HepG2 (cell line): ENCODE measurements at regions not wholly inside any gene's neighbourhood (a gene's known extent, or its start where the extent isn't known, plus 50 kb on each side); places are given as distances from the start of the nearest gene placed in this dataset.

Source experiments
- ATAC-seq: fragments of 200-7000 bp; cut with Tn5 transposase; 3 replicates; pipeline ENCODE4 v1.9.1; 2020; ENCODE audit warnings: mild to moderate bottlenecking, moderate library complexity
- BruUV-seq: library from RNA; stranded (reverse); fragments of 400-500 nt; replicated peaks from 2 replicates; lab custom pipeline; 2021; lab: Mats Ljungman, UMichigan
- CTCF ChIA-PET: fragments of 300-600 bp; formaldehyde crosslinking; extraction: SDS; loops from one replicate; lab custom pipeline; 2021; ENCODE audit warnings: low total read pairs, inconsistent platforms, low intra/inter-chr PET ratio; lab: Yijun Ruan, JAX
- POLR2A ChIA-PET: fragments of 350-600 bp; sonication (Branson Sonifier 250); formaldehyde crosslinking; loops from one replicate; lab custom pipeline; 2020; ENCODE audit warnings: antibody characterized with exemption, inconsistent platforms; lab: Yijun Ruan, JAX
- DNase-seq: peaks from one replicate; pipeline ENCODE4 v3.0.0-alpha.2; 2015; ENCODE audit warnings: low spot score
- FAIRE-seq: peaks from 3 replicates; lab custom pipeline; 2011; peaks lifted over from hg19 to GRCh38; lab: Jason Lieb, UNC
- H2AFZ ChIP-seq: one replicate; pipeline ENCODE4 v1.6.1; 2011; ENCODE audit warnings: low read length, inconsistent platforms
- H3K27ac ChIP-seq: fragments of 300-600 bp; 3 replicates; pipeline ENCODE4 v1.8.0; 2011; ENCODE audit warnings: mixed run types, mild to moderate bottlenecking, mixed read lengths, low read length, inconsistent platforms; ENCODE audit not compliant: insufficient read depth; ENCODE audit errors: extremely low read length
- H3K27me3 ChIP-seq, 2 experiments: fragments of 200-600 bp in 1 of 2; 2 replicates in 1 of 2; 3 replicates in 1 of 2; pipeline versions ENCODE4 v1.6.0 to v1.8.0; 2011; ENCODE audit warnings: low read length in 2 of 2, mild to moderate bottlenecking in 2 of 2, moderate library complexity in 2 of 2, inconsistent platforms in 1 of 2; ENCODE audit not compliant: insufficient read depth in 2 of 2, control insufficient read depth in 1 of 2
- H3K36me3 ChIP-seq, 2 experiments: fragments of 200-600 bp in 1 of 2; replicated peaks in 1 of 2; 2 replicates in 1 of 2; 3 replicates in 1 of 2; pipeline versions ENCODE4 v1.5.1 to v1.8.0; 2011; ENCODE audit warnings: low read length in 2 of 2, inconsistent platforms in 1 of 2; ENCODE audit not compliant: insufficient read depth in 2 of 2, control insufficient read depth in 1 of 2
- H3K4me1 ChIP-seq: 2 replicates; pipeline ENCODE4 v1.5.1; 2012; ENCODE audit warnings: low read length, inconsistent platforms; ENCODE audit not compliant: insufficient read depth
- H3K4me2 ChIP-seq: 2 replicates; pipeline ENCODE4 v1.6.0; 2011; ENCODE audit warnings: low read depth, low read length, inconsistent platforms
- H3K4me3 ChIP-seq, 3 experiments: fragments of 200-600 bp in 1 of 3; sonication (generic), shearing (Covaris generic) in 1 of 3; replicated peaks in 1 of 3; 2 replicates each; pipeline ENCODE4 v1.5.1; 2011 to 2016; ENCODE audit warnings: low read length in 3 of 3, inconsistent platforms in 2 of 3, low read depth in 2 of 3, mild to moderate bottlenecking in 2 of 3, control low read depth in 1 of 3, mixed read lengths in 1 of 3; ENCODE audit not compliant: insufficient read depth in 1 of 3
- H3K79me2 ChIP-seq: one replicate; pipeline ENCODE4 v1.6.1; 2011; ENCODE audit warnings: low read length, inconsistent platforms; ENCODE audit not compliant: insufficient read depth
- H3K9ac ChIP-seq: 2 replicates; pipeline ENCODE4 v1.6.0; 2011; ENCODE audit warnings: mild to moderate bottlenecking, low read depth, low read length, inconsistent platforms; ENCODE audit not compliant: insufficient read depth
- H3K9me3 ChIP-seq: 2 replicates; pipeline ENCODE4 v1.5.1; 2012; ENCODE audit warnings: mild to moderate bottlenecking, low read length
- H4K20me1 ChIP-seq: 2 replicates; pipeline ENCODE4 v1.6.0; 2011; ENCODE audit warnings: inconsistent platforms, mild to moderate bottlenecking, low read length, moderate library complexity; ENCODE audit not compliant: insufficient read depth
- CC2D1A ChIP-seq: sonication (generic); formaldehyde crosslinking; IDR thresholded peaks from 2 replicates; pipeline ENCODE4 v1.8.1; 2023; ENCODE audit warnings: mild to moderate bottlenecking, missing genetic modification reagents
- CCDC6 ChIP-seq: sonication (generic); formaldehyde crosslinking; IDR thresholded peaks from 2 replicates; pipeline ENCODE4 v1.8.1; 2022; ENCODE audit warnings: mild to moderate bottlenecking, missing genetic modification reagents, moderate library complexity
- CREBL2 ChIP-seq: sonication (generic); formaldehyde crosslinking; IDR thresholded peaks from 2 replicates; pipeline ENCODE4 v1.8.1; 2023; ENCODE audit warnings: missing genetic modification reagents, mild to moderate bottlenecking, borderline replicate concordance
- HIVEP1 ChIP-seq: sonication (generic); formaldehyde crosslinking; IDR thresholded peaks from 2 replicates; pipeline ENCODE4 v1.4.0; 2020; ENCODE audit warnings: mild to moderate bottlenecking, missing genetic modification reagents
- KDM5B ChIP-seq: sonication (generic); formaldehyde crosslinking; IDR thresholded peaks from 2 replicates; pipeline ENCODE4 v1.4.0; 2020; ENCODE audit warnings: missing genetic modification reagents, mild to moderate bottlenecking, borderline replicate concordance
- MAF1 ChIP-seq: sonication (generic); formaldehyde crosslinking; IDR thresholded peaks from 2 replicates; pipeline ENCODE4 v1.5.0; 2020; ENCODE audit warnings: missing genetic modification reagents, borderline replicate concordance
- MAFK ChIP-seq, 2 experiments: IDR thresholded peaks in 1 of 2; conservative IDR thresholded peaks in 1 of 2; 2 replicates each; pipeline ENCODE4 v1.6.1; 2011; ENCODE audit warnings: improper control_type of control experiment in 2 of 2, low read length in 2 of 2
- MBD4 ChIP-seq: IDR thresholded peaks from 2 replicates; pipeline ENCODE4 v1.6.1; 2012; ENCODE audit warnings: low read length, inconsistent platforms, borderline replicate concordance
- MIXL1 ChIP-seq: IDR thresholded peaks from 2 replicates; pipeline ENCODE4 v1.6.1; 2016
- NR0B2 ChIP-seq: sonication (generic); formaldehyde crosslinking; IDR thresholded peaks from 2 replicates; pipeline ENCODE4 v1.4.0; 2020; ENCODE audit warnings: mild to moderate bottlenecking, missing genetic modification reagents
- RXRB ChIP-seq: IDR thresholded peaks from 2 replicates; pipeline ENCODE4 v1.6.1; 2016; ENCODE audit warnings: borderline replicate concordance, missing genetic modification reagents, missing compliant biosample characterization
- SIN3B ChIP-seq: fragments of 150-350 bp; IDR thresholded peaks from 2 replicates; pipeline ENCODE4 v1.6.1; 2014; ENCODE audit warnings: low read length
- TEAD3 ChIP-seq: optimal IDR thresholded peaks from 2 replicates; pipeline ENCODE3; 2016; ENCODE audit warnings: borderline replicate concordance
- ZNF138 ChIP-seq: sonication (generic); formaldehyde crosslinking; IDR thresholded peaks from 2 replicates; pipeline ENCODE4 v1.5.0; 2020; ENCODE audit warnings: mild to moderate bottlenecking, low read depth, missing genetic modification reagents
- ZNF619 ChIP-seq: sonication (generic); formaldehyde crosslinking; IDR thresholded peaks from 2 replicates; pipeline ENCODE4 v1.4.0; 2020; ENCODE audit warnings: mild to moderate bottlenecking, missing genetic modification reagents
- ZNF83 ChIP-seq: sonication (generic); formaldehyde crosslinking; IDR thresholded peaks from 2 replicates; pipeline ENCODE4 v1.4.0; 2020; ENCODE audit warnings: missing genetic modification reagents, mild to moderate bottlenecking, borderline replicate concordance
- ZNF879 ChIP-seq: sonication (generic); formaldehyde crosslinking; IDR thresholded peaks from 2 replicates; pipeline ENCODE4 v1.8.1; 2023; ENCODE audit warnings: missing genetic modification reagents
- ZZZ3 ChIP-seq: sonication (generic); formaldehyde crosslinking; IDR thresholded peaks from 2 replicates; pipeline ENCODE4 v1.4.0; 2020; ENCODE audit warnings: missing genetic modification reagents, mild to moderate bottlenecking, borderline replicate concordance
- WGBS: methylation state at CpG from one replicate; pipeline ENCODE4 v1.1.6; 2017; ENCODE audit warnings: low lambda C conversion rate; 5-methylcytosine and 5-hydroxymethylcytosine counted together
- in situ Hi-C: cut with HindIII; loops from 2 replicates; pipeline ENCODE4 v1.10.0; 2017; ENCODE audit warnings: low pct_unique_long_range_greater_than_20kb; ENCODE audit not compliant: extremely low pct_ligation_motif_present
- intact Hi-C: fragments of 100-400 bp; cut with micrococcal nuclease; formaldehyde crosslinking; loops from one replicate; pipeline ENCODE4 v1.10.0; 2022; ENCODE audit not compliant: unreplicated experiment

GRCh38 chr9:32716425-32716824 is 66.9 kb upstream of the TMEM215 start:
- ChIA-PET CTCF (no interaction called here), POLR2A (no interaction called here)
- DNase-seq, result no peak
- no peak overlapping the region for H3K4me3 ChIP-seq
- no peak for FAIRE-seq
- peaks cover 0 to 2% of the 10 kb centered on the region in 2 experiments; a peak in 2 of 5 replicates for H3K27me3 ChIP-seq
- no peaks in the 10 kb centered on the region for H3K36me3 ChIP-seq
- intact Hi-C loops, result no loop called here
- no peaks in the 10 kb centered on the region for H3K9me3 ChIP-seq
- in situ Hi-C loops, result no loop called here
- TF ChIP-seq CC2D1A (no peak), KDM5B (CRISPR knock-in tag) (no peak), MBD4 (no peak), MAFK (conservative IDR thresholded peaks at IDR 0.05 in 1 of 2, IDR thresholded peaks at IDR 0.05 in 1 of 2; ENCODE audit: low read length in 2 of 2) (no peak)
- H3K4me2 ChIP-seq, result no peak overlapping the region
- H2AFZ ChIP-seq, result no peak overlapping the region
- WGBS, result 89% methylated on average over 1 of the region's 1 CpG
- H4K20me1 ChIP-seq, result no peaks in the 10 kb centered on the region
- BruUV-seq, result no TSS peak
- ATAC-seq, result no peak
- H3K27ac ChIP-seq, result no peak overlapping the region
- no peak overlapping the region for H3K9ac ChIP-seq
- no peaks in the 10 kb centered on the region for H3K79me2 ChIP-seq
- H3K4me1 ChIP-seq, result no peaks in the 10 kb centered on the region

- no peaks in the 10 kb centered on the region for H4K20me1 ChIP-seq
- in situ Hi-C loops, result no loop called here
- 0% methylated on average over 3 of the region's 4 CpGs for WGBS
- no peak overlapping the region for H3K9ac ChIP-seq
- intact Hi-C loops, result no loop called here
- ChIA-PET POLR2A (no interaction called here), CTCF (no interaction called here)
- ATAC-seq (no peak), DNase-seq (no peak), FAIRE-seq (no peak)
- peaks cover 0 to 2% of the 10 kb centered on the region in 2 experiments; a peak in 2 of 5 replicates for H3K27me3 ChIP-seq
- H3K4me2 ChIP-seq, result no peak overlapping the region
- H3K9me3 ChIP-seq, result no peaks in the 10 kb centered on the region
- BruUV-seq, result no TSS peak
- H2AFZ ChIP-seq, result no peak overlapping the region
- no peak overlapping the region for H3K4me3 ChIP-seq
- no peak overlapping the region for H3K27ac ChIP-seq
- H3K36me3 ChIP-seq, result no peaks in the 10 kb centered on the region
- no peaks in the 10 kb centered on the region for H3K4me1 ChIP-seq
- no peaks in the 10 kb centered on the region for H3K79me2 ChIP-seq
- TF ChIP-seq ZNF83 (CRISPR knock-in tag), result no peak
- no peak for TF ChIP-seq CREBL2
- TF ChIP-seq ZZZ3, result no peak
- no peak for TF ChIP-seq NR0B2 (CRISPR knock-in tag)
- no peak for TF ChIP-seq CCDC6 (CRISPR knock-in tag)
- TF ChIP-seq RXRB (CRISPR knock-in tag), result no peak
- no peak for TF ChIP-seq MIXL1 (CRISPR knock-in tag)
- no peak for TF ChIP-seq SIN3B
- TF ChIP-seq HIVEP1 (CRISPR knock-in tag), result no peak
- TF ChIP-seq TEAD3 (CRISPR knock-in tag), result no peak
- TF ChIP-seq ZNF619, result no peak
- no peak for TF ChIP-seq ZNF138
- TF ChIP-seq ZNF879 (CRISPR knock-in tag), result no peak
- TF ChIP-seq MAF1 (CRISPR knock-in tag), result no peak
Measured at GRCh38 chr9:32716955-32717543, 66.3 kb upstream of the TMEM215 start.
